ENCODE measurements at regions not wholly inside any gene's neighbourhood (a gene's known extent, or its start where the extent isn't known, plus 50 kb on each side); places are given as distances from the start of the nearest gene placed in this dataset.
"Not testable (repeated sequence)": the region's sequence is repeated elsewhere in the genome, so short reads cannot be mapped to it uniquely, and the experiment has no call there.

- DNase-seq (ENCODE audit: low read depth) = not testable (repeated sequence)
These were observed 106.8 kb upstream of the PLGLB2 start for GRCh38 chr2:87640961-87641563.

DNA sequence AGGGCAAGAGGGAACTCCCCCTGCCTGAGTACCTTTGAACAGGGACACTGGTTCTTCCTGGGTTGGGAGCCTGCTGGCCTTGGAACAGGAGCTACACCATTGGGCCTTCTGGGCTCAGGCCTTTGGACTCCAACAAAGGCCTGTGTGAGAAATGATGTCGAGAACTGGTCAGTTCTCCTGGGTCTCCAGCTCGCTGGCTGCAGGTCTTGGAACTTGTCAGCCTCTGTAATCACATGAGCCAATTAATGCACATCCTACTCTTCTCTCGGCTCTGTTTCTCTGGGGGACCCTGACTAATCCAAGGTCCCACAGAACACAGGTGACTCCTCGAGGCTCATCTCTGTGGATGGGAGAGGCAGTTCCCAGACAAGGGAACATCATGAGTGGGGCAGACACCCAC is 104.7 kb upstream of the PLGLB2 start:
- not testable (repeated sequence) for DNase-seq (ENCODE audit: low read depth)

DNA sequence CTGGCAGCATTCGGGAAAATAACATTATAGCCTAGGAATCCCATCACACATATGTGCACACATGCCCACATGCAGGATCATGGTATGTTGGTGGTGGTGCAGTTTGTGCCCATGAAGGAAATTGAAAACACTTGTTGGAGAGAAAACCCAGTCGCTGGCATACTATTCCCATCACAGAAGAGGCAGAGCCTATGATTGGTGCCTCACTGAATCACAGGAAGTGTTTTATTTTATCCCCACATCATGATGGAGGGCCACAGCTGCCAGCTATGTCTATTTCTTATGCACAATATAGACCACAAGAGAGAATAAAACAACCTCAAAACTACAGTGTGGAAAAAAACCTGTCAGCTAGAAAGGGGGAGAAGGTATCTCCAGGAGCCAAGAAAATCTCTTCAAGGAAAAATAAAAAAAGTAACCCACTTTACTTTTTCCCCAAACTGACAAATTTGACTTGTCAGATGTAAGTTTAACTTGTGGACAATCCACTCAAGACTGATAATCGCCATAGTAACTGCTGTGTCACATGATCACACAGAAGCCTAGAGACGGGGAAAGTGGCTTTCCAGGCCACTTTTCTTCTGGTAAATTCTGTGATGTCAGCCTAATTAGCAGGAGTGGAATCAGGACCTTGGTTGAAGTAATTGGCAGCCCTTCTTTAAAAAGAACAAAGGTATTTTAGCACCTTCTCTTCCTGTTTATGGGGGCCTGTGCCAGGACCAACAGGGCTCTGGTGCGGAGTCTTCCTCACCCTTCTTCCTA is 100.0 kb upstream of the PLGLB2 start:
- not testable (repeated sequence) for DNase-seq (ENCODE audit: low read depth)

- DNase-seq (ENCODE audit: low read depth) = not testable (repeated sequence)
These were observed 99.1 kb upstream of the PLGLB2 start for GRCh38 chr2:87648815-87649214.

- not testable (repeated sequence) for DNase-seq (ENCODE audit: low read depth)
These were observed 98.0 kb upstream of the PLGLB2 start for GRCh38 chr2:87649871-87650270.

DNA sequence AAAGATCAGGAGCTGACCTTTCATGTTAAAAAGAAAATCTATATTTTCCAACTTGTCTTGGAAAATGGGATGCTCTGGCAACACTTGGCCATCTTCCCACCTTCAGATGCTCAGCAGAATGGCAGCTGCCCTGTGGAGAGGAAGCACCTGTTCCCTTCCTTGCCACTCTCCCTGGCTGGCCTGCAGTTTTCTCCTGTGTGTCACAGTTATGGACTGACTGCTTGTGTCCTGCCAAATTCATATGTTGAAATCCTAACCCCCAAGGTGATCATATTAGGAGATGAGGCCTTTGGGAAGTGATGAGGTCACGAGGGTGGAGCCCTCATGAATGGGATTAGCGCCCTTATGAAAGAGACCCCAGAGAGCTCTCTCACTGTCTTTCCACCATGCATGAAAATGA is 97.0 kb upstream of the PLGLB2 start:
- not testable (repeated sequence) for DNase-seq (ENCODE audit: low read depth)

DNA sequence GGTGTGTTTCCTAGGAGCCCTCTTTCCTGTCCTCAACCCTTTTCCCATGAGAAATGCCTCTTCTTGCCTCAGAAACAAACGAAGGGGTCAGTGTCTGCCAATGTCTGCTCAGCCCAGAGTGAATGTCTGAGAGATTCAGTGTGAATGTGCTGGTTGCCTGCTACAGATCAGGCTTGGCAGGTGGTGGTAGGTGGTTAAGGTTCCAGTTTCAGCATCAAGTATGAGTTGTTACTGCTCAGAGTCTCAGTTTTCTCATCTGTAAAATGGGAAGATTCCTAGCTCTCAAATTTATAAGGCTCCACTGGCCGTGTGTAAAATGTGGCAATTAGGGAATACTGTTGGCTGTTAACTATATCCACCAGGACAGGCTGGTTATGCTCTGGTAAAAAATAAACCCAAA is 96.3 kb upstream of the PLGLB2 start:
- DNase-seq (ENCODE audit: low read depth) = not testable (repeated sequence)

DNA sequence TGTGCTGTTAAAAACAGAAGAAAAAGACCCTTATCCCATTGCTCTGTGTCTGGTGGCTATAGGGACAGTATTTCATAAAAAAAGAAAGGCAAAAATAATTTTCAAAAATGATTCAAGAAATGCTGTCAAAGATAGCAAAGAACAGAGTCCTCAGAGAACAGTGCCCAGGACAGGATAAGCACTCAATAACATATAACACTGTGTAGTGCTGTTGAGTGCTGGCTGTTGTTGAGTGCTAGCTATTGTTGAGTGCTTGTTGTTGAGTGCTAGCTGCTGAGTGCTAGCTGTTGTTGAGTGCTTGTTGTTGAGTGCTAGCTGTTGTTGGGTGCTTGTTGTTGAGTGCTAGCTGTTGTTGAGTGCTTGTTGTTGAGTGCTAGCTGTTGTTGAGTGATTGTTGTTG is 94.5 kb upstream of the PLGLB2 start:
- DNase-seq (ENCODE audit: low read depth) = not testable (repeated sequence)

GRCh38 chr2:87654136-87654814 is 93.6 kb upstream of the PLGLB2 start:
- not testable (repeated sequence) for DNase-seq (ENCODE audit: low read depth)

- DNase-seq (ENCODE audit: low read depth) = not testable (repeated sequence)
These were observed 90.0 kb upstream of the PLGLB2 start for GRCh38 chr2:87657915-87658314.

GRCh38 chr2:87658357-87658756 is 89.5 kb upstream of the PLGLB2 start:
- DNase-seq (ENCODE audit: low read depth) = not testable (repeated sequence)

- not testable (repeated sequence) for DNase-seq (ENCODE audit: low read depth)
These were observed 88.9 kb upstream of the PLGLB2 start for GRCh38 chr2:87658976-87659375.

- not testable (repeated sequence) for DNase-seq (ENCODE audit: low read depth)
These were observed 87.7 kb upstream of the PLGLB2 start for GRCh38 chr2:87660164-87660563.

- not testable (repeated sequence) for DNase-seq (ENCODE audit: low read depth)
These were observed 85.3 kb upstream of the PLGLB2 start for GRCh38 chr2:87662316-87663290.

DNA sequence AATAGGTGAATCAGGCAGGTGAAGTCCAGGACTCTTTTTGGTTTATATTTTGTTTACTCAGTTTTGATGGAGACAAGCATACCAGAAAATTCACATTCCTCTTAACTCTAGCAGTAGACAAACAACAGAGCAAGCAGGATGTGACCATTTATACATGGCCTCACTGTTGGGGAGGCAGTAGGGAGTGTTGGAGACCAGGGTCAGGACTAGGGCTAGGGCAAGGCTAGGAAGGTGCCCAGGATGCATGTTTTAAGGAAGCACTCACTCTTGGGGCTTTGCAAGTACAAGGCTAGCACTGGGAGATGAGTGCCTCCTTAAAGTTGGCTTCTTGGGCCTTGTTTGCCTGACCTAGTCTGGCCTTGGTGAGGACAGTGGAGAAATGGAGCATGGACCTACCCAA is 84.5 kb upstream of the PLGLB2 start:
- DNase-seq (ENCODE audit: low read depth) = not testable (repeated sequence)

- DNase-seq (ENCODE audit: low read depth) = not testable (repeated sequence)
These were observed 80.9 kb upstream of the PLGLB2 start for GRCh38 chr2:87667027-87667426.

- DNase-seq (ENCODE audit: low read depth) = not testable (repeated sequence)
These were observed 79.5 kb upstream of the PLGLB2 start for GRCh38 chr2:87668361-87668760.

- not testable (repeated sequence) for DNase-seq (ENCODE audit: low read depth)
These were observed 78.2 kb upstream of the PLGLB2 start for GRCh38 chr2:87669633-87670231.

DNA sequence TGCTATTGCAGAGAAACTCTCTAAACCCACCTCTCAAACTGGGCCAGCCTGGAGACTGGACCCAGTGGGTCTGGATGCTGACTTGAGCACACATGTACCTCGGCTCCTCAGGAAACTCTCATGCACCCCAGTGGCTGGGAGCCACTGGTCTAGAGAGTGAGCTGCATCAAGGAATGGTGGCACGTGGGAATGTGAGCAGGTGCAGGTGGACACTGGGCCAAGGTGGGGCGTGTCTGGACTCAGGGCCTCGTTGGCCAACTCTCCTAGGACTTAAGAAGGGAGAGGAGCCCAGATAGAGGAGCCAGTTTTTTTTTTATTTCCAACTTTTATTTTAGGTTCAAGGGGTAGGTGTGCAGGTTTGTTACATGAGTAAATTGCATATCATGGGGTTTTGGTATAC is 75.5 kb upstream of the PLGLB2 start:
- DNase-seq (ENCODE audit: low read depth) = not testable (repeated sequence)

- not testable (repeated sequence) for DNase-seq (ENCODE audit: low read depth)
These were observed 73.2 kb upstream of the PLGLB2 start for GRCh38 chr2:87674729-87675128.

DNA sequence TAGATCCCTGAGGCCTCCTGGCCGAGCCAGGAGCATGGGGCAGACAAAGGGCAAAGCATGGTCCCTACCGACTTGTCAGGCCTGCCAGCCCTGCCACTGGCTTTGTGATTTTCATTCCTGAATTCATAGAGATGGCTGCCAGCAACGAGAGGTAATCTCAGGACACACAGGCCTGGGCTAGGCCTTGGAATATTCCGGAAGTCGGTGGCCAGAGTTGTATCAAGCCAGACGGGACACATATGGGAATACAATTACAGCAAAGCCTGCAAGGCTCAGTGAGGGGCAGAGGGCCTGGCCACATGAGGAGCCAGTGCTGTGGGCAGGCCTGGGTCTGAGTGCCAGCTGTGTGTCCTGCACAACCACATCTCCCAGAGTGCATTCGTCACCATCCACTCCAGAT is 72.4 kb upstream of the PLGLB2 start:
- not testable (repeated sequence) for DNase-seq (ENCODE audit: low read depth)
